GM18868 (cell line): ENCODE measurements at regions not wholly inside any gene's neighbourhood (a gene's known extent, or its start where the extent isn't known, plus 50 kb on each side); places are given as distances from the start of the nearest gene placed in this dataset.
A peak's percentile ranks its signal among the peaks of the same experiment; 100 is the strongest.

Experiments used
- ATAC-seq: cut with Tn5 transposase; IDR thresholded peaks from one replicate; pipeline ENCODE4 v1.9.1; 2021; ENCODE audit warnings: mild to moderate bottlenecking, moderate library complexity; ENCODE audit not compliant: unreplicated experiment

- ATAC-seq: no peak
These were observed 225.9 kb downstream of the TTLL7 start for GRCh38 chr1:83773059-83773458.

GRCh38 chr1:83770319-83770661, 228.6 kb downstream of the TTLL7 start:
- ATAC-seq: no peak

GRCh38 chr1:83769594-83770318, 229.2 kb downstream of the TTLL7 start:
- peak; percentile 46 for ATAC-seq

- ATAC-seq: no peak
These were observed 229.9 kb downstream of the TTLL7 start for GRCh38 chr1:83769072-83769471.

GRCh38 chr1:83766241-83766691, 232.7 kb downstream of the TTLL7 start:
- no peak for ATAC-seq

- no peak for ATAC-seq
These were observed 233.8 kb downstream of the TTLL7 start for GRCh38 chr1:83765125-83765524.

GRCh38 chr1:83764209-83764608, 234.7 kb downstream of the TTLL7 start:
- ATAC-seq: no peak

GRCh38 chr1:83763361-83764095, 235.4 kb downstream of the TTLL7 start:
- ATAC-seq: no peak

- no peak for ATAC-seq
These were observed 236.5 kb downstream of the TTLL7 start for GRCh38 chr1:83762416-83762815.

- no peak for ATAC-seq
These were observed 236.9 kb downstream of the TTLL7 start for GRCh38 chr1:83762039-83762365.

- ATAC-seq: peak; percentile 99
These were observed 237.5 kb downstream of the TTLL7 start for GRCh38 chr1:83761167-83762038.

- peak; percentile 27 for ATAC-seq
These were observed 238.5 kb downstream of the TTLL7 start for GRCh38 chr1:83760226-83761021.

- ATAC-seq: no peak
These were observed 241.8 kb downstream of the TTLL7 start for GRCh38 chr1:83756984-83757717.

- no peak for ATAC-seq
These were observed 247.3 kb downstream of the TTLL7 start for GRCh38 chr1:83751602-83752001.

- no peak for ATAC-seq
These were observed 248.7 kb downstream of the TTLL7 start for GRCh38 chr1:83750201-83750600.

GRCh38 chr1:83747853-83748482, 251.0 kb downstream of the TTLL7 start:
- no peak for ATAC-seq

GRCh38 chr1:83746234-83746633, 252.7 kb downstream of the TTLL7 start:
- ATAC-seq: peak; percentile 89

- no peak for ATAC-seq
These were observed 256.5 kb downstream of the TTLL7 start for GRCh38 chr1:83742446-83742845.

GRCh38 chr1:83741770-83742169, 257.2 kb downstream of the TTLL7 start:
- peak; percentile 54 for ATAC-seq

- ATAC-seq: no peak
These were observed 257.6 kb downstream of the TTLL7 start for GRCh38 chr1:83741348-83741747.
